ENCODE measurements at regions not wholly inside any gene's neighbourhood (a gene's known extent, or its start where the extent isn't known, plus 50 kb on each side); places are given as distances from the start of the nearest gene placed in this dataset.

GRCh38 chr9:119451426-119451825 lies 82.2 kb upstream of the BRINP1 start:
- Histone ChIP-seq H3K36me3 (ENCODE audit: control insufficient read depth in 2 of 2, insufficient read depth in 1 of 2, low read length in 2 of 2) (no peaks in the 10 kb centered on the region), H3K4me1 (ENCODE audit: control insufficient read depth, insufficient read depth, low read length) (no peaks in the 10 kb centered on the region), H3K27ac (ENCODE audit: extremely low read depth, low read depth, low read length) (no peak overlapping the region), H3K4me3 (ENCODE audit: low read depth, low read length) (no peak overlapping the region), H3K9me3 (ENCODE audit: control insufficient read depth, insufficient read depth, low read depth, low read length) (no peaks in the 10 kb centered on the region)
- ChIA-PET POLR2A (no interaction called here), CTCF (no interaction called here)
- no peak for TF ChIP-seq ZNF2 (tag by site-specific recombination; IDR thresholded peaks at IDR 0.05)
- TF ChIP-seq ZNF366 (tag by site-specific recombination; conservative IDR thresholded peaks at IDR 0.05): no peak
- no peak for TF ChIP-seq PRDM1 (tag by site-specific recombination; IDR thresholded peaks at IDR 0.05)
- no peak for TF ChIP-seq ZBTB48 (tag by site-specific recombination; IDR thresholded peaks at IDR 0.05)
- TF ChIP-seq MEIS1 (CRISPR knock-in tag; IDR thresholded peaks at IDR 0.05; ENCODE audit: borderline replicate concordance): no peak
- no peak for TF ChIP-seq ZNF776 (tag by site-specific recombination; IDR thresholded peaks at IDR 0.05; ENCODE audit: borderline replicate concordance)
- TF ChIP-seq KLF7 (tag by site-specific recombination; IDR thresholded peaks at IDR 0.05; ENCODE audit: borderline replicate concordance): no peak

DNA sequence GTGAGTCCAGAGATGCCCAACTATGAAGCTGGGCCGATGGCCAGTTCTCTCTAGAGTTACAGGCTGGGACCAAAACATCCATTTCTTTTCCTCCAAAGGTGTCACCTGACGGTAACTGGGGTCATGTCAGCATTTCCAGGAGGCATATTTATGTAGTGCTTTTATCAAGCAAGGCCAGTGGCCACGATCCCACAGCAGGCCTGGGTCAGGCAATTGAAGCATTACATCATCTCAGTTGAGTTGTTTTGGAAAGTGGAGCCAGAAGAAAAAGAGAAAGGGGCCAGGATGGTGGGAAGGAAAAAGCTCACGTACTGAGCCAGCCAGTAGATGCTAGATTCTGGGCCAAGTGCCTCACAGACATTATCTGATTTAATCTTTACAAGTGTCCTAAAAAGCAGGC lies 73.9 kb upstream of the BRINP1 start:
- no peak overlapping the region for H3K27ac ChIP-seq (ENCODE audit: extremely low read depth, low read depth, low read length)
- H3K9me3 ChIP-seq (ENCODE audit: control insufficient read depth, insufficient read depth, low read depth, low read length): no peaks in the 10 kb centered on the region
- no peaks in the 10 kb centered on the region for H3K36me3 ChIP-seq (ENCODE audit: control insufficient read depth in 2 of 2, insufficient read depth in 1 of 2, low read length in 2 of 2)
- TF ChIP-seq ZNF223 (tag by site-specific recombination; IDR thresholded peaks at IDR 0.05) (no peak), ZNF624 (tag by site-specific recombination; IDR thresholded peaks at IDR 0.05) (no peak), ZNF473 (tag by site-specific recombination; IDR thresholded peaks at IDR 0.05) (no peak), MZF1 (tag by site-specific recombination; IDR thresholded peaks at IDR 0.05; ENCODE audit: borderline replicate concordance) (no peak), ZSCAN18 (tag by site-specific recombination; IDR thresholded peaks at IDR 0.05) (no peak), TCF7L2 (IDR thresholded peaks at IDR 0.05; ENCODE audit: borderline replicate concordance, low read depth, low read length) (no peak), ZNF37A (tag by site-specific recombination; IDR thresholded peaks at IDR 0.05) (no peak)
- no peaks in the 10 kb centered on the region for H3K4me1 ChIP-seq (ENCODE audit: control insufficient read depth, insufficient read depth, low read length)
- ChIA-PET POLR2A (no interaction called here), CTCF (interaction anchor here (0.9 kb wide), 1 partner anchor 526 kb away, joined by 3 read pairs; no protein-coding TSS in a partner anchor)
- no peak overlapping the region for H3K4me3 ChIP-seq (ENCODE audit: low read depth, low read length)

DNA sequence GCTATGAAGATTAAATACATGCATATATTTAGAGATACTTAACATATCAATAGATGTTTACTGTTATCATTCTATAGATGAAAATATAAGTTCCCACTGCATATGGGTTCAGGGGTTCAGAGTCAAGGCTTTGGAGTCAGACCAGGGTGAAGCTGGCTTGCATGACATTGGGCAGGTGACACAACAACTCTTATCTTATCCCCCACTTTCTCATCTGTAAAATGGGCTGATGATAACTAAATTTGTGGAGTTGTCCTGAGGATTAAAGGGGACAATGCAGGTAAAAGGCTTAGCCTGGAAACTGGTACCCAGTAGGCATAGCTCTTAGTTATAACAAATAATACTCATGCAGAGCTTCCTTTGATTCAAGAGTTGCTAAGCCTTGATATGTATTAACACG lies 72.6 kb upstream of the BRINP1 start:
- H3K27ac ChIP-seq (ENCODE audit: extremely low read depth, low read depth, low read length): no peak overlapping the region
- POLR2A ChIA-PET: no interaction called here

More for the DNA sequence above, 72.6 kb upstream of the BRINP1 start:
- no peaks in the 10 kb centered on the region for H3K4me1 ChIP-seq (ENCODE audit: control insufficient read depth, insufficient read depth, low read length)
- H3K9me3 ChIP-seq (ENCODE audit: control insufficient read depth, insufficient read depth, low read depth, low read length): no peaks in the 10 kb centered on the region
- no peak for TF ChIP-seq ZNF518A (tag by site-specific recombination; conservative IDR thresholded peaks at IDR 0.05; ENCODE audit: low read depth)
- TF ChIP-seq ZNF530 (tag by site-specific recombination; IDR thresholded peaks at IDR 0.05; ENCODE audit: low read depth): no peak
- H3K4me3 ChIP-seq (ENCODE audit: low read depth, low read length): no peak overlapping the region
- CTCF ChIA-PET: interaction anchor here (0.7 kb wide), 1 partner anchor 11 kb away, joined by 3 read pairs; no protein-coding TSS in a partner anchor
- H3K36me3 ChIP-seq (ENCODE audit: control insufficient read depth in 2 of 2, insufficient read depth in 1 of 2, low read length in 2 of 2): no peaks in the 10 kb centered on the region

All from HEK293 (cell line).